ENCODE measurements at regions not wholly inside any gene's neighbourhood (a gene's known extent, or its start where the extent isn't known, plus 50 kb on each side); places are given as distances from the start of the nearest gene placed in this dataset.
"Not testable (repeated sequence)": the region's sequence is repeated elsewhere in the genome, so short reads cannot be mapped to it uniquely, and the experiment has no call there.

- H3K27ac ChIP-seq (ENCODE audit: low read length); H3K9me3 ChIP-seq (ENCODE audit: control insufficient read depth in 2 of 2, low read length in 2 of 2); H3K36me3 ChIP-seq (ENCODE audit: control insufficient read depth in 2 of 2, insufficient read depth in 2 of 2, low read length in 2 of 2); H3K9ac ChIP-seq (ENCODE audit: low read length in 2 of 2); H3K27me3 ChIP-seq (ENCODE audit: control insufficient read depth in 1 of 2, insufficient read depth in 2 of 2, low read length in 2 of 2); H3K4me3 ChIP-seq (ENCODE audit: low read length in 2 of 2); H3K4me1 ChIP-seq (ENCODE audit: control insufficient read depth, insufficient read depth, low read length): not testable (repeated sequence)
Measured at GRCh38 chr16:32120372-32120771, 132.7 kb upstream of the TP53TG3D start.

GRCh38 chr16:32120779-32121178 is 132.3 kb upstream of the TP53TG3D start:
- not testable (repeated sequence) for H3K4me1 ChIP-seq (ENCODE audit: control insufficient read depth, insufficient read depth, low read length); H3K9ac ChIP-seq (ENCODE audit: low read length in 2 of 2); H3K36me3 ChIP-seq (ENCODE audit: control insufficient read depth in 2 of 2, insufficient read depth in 2 of 2, low read length in 2 of 2); H3K27ac ChIP-seq (ENCODE audit: low read length); H3K9me3 ChIP-seq (ENCODE audit: control insufficient read depth in 2 of 2, low read length in 2 of 2); H3K4me3 ChIP-seq (ENCODE audit: low read length in 2 of 2); H3K27me3 ChIP-seq (ENCODE audit: control insufficient read depth in 1 of 2, insufficient read depth in 2 of 2, low read length in 2 of 2)

- not testable (repeated sequence) for H3K27me3 ChIP-seq (ENCODE audit: control insufficient read depth in 1 of 2, insufficient read depth in 2 of 2, low read length in 2 of 2); H3K9me3 ChIP-seq (ENCODE audit: control insufficient read depth in 2 of 2, low read length in 2 of 2); H3K36me3 ChIP-seq (ENCODE audit: control insufficient read depth in 2 of 2, insufficient read depth in 2 of 2, low read length in 2 of 2); H3K9ac ChIP-seq (ENCODE audit: low read length in 2 of 2); H3K4me3 ChIP-seq (ENCODE audit: low read length in 2 of 2); H3K4me1 ChIP-seq (ENCODE audit: control insufficient read depth, insufficient read depth, low read length); H3K27ac ChIP-seq (ENCODE audit: low read length)
Measured at GRCh38 chr16:32121273-32121900, 131.7 kb upstream of the TP53TG3D start.

DNA sequence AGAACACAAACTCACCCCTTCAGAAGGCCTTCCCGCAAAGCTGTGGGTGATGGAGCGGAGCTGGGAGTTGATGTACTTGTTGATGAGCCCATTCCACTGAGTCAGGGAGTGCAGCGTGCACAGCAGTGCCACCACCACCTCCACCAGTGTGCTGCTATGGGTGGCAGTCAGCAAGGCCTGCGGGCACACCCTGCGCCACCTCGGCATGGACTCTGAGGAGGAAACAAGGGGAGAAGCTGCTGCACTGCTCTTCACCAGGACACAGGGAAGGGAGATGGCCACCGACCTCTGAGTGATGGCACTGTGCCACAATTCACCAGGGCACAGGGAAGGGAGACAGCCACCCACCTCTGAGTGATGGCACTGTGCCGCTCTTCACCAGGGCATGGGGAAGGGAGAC is 100.7 kb upstream of the TP53TG3D start:
- H3K4me1 ChIP-seq (ENCODE audit: control insufficient read depth, insufficient read depth, low read length); H3K9ac ChIP-seq (ENCODE audit: low read length in 2 of 2); H3K9me3 ChIP-seq (ENCODE audit: control insufficient read depth in 2 of 2, low read length in 2 of 2); H3K36me3 ChIP-seq (ENCODE audit: control insufficient read depth in 2 of 2, insufficient read depth in 2 of 2, low read length in 2 of 2); H3K27me3 ChIP-seq (ENCODE audit: control insufficient read depth in 1 of 2, insufficient read depth in 2 of 2, low read length in 2 of 2); H3K27ac ChIP-seq (ENCODE audit: low read length); H3K4me3 ChIP-seq (ENCODE audit: low read length in 2 of 2): not testable (repeated sequence)

DNA sequence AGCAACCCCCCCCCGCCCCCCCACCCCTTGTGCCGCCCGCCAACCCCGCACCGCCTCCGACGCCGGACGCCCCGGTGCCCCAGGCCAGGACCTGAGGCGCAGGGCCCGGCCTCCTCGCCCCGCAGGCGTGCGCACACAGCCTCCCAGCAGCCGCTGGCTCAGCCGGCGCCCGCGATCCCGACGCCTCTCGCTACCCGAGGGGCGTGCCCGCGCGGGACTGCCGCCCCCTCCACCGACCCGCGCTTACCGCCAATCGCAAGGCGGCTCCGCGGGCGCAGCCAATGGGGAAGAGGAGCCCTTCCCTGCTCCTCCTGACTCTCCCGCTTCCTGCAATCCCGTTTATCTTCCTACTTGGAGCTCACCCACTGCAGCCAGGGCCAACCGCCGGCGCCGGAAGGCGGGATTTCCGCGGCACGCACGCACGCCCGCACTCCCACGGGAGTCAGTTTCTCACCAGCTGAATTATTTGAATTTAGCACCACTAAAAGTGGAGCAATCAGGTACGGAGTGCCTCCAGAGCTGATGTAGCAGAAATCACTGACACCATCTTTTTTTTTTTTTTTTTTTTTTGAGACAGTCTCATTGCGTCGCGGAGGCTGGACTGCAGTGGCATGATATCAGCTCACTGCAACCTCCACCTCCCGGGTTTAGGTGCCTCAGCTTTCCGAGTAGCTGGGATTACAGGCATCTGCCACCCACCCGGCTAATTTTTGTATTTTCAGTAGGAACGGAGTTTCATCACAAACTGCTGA is 65.0 kb upstream of the TP53TG3D start:
- H3K36me3 ChIP-seq (ENCODE audit: control insufficient read depth in 2 of 2, insufficient read depth in 2 of 2, low read length in 2 of 2); H3K27me3 ChIP-seq (ENCODE audit: control insufficient read depth in 1 of 2, insufficient read depth in 2 of 2, low read length in 2 of 2); H3K4me3 ChIP-seq (ENCODE audit: low read length in 2 of 2); H3K9me3 ChIP-seq (ENCODE audit: control insufficient read depth in 2 of 2, low read length in 2 of 2); H3K4me1 ChIP-seq (ENCODE audit: control insufficient read depth, insufficient read depth, low read length); H3K27ac ChIP-seq (ENCODE audit: low read length); H3K9ac ChIP-seq (ENCODE audit: low read length in 2 of 2): not testable (repeated sequence)

DNA sequence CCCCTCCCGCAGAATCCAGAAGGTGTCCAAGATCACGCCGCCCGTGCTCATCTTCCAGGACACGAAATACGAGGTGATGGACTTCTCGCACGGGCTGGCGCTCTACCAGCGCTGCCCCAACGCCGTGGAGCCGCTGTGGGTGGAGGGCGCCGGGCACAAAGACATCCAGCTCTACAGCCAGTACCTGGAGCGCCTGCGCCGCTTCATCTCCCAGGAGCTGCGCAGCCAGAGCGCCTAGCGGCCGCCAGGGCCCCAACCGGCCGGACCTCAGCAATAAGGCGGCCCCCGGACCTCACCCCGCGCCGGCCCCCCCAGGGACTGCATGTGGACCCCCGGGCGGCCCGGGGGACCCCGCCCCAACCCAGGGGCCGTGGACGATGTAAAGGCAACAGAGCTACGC is 50.5 kb upstream of the TP53TG3D start:
- H3K4me1 ChIP-seq (ENCODE audit: control insufficient read depth, insufficient read depth, low read length); H3K27me3 ChIP-seq (ENCODE audit: control insufficient read depth in 1 of 2, insufficient read depth in 2 of 2, low read length in 2 of 2); H3K4me3 ChIP-seq (ENCODE audit: low read length in 2 of 2); H3K9me3 ChIP-seq (ENCODE audit: control insufficient read depth in 2 of 2, low read length in 2 of 2); H3K27ac ChIP-seq (ENCODE audit: low read length); H3K9ac ChIP-seq (ENCODE audit: low read length in 2 of 2); H3K36me3 ChIP-seq (ENCODE audit: control insufficient read depth in 2 of 2, insufficient read depth in 2 of 2, low read length in 2 of 2): not testable (repeated sequence)

All from stomach smooth muscle (tissue), 2 donors.